Panc1 (cell line): ENCODE measurements at regions not wholly inside any gene's neighbourhood (a gene's known extent, or its start where the extent isn't known, plus 50 kb on each side); places are given as distances from the start of the nearest gene placed in this dataset.

ENCODE experiments used
- CTCF ChIP-seq: fragments of 450-650 bp; IDR thresholded peaks from 2 replicates; pipeline ENCODE4 v1.5.1; 2017; ENCODE audit warnings: mild to moderate bottlenecking
- REST ChIP-seq, 2 experiments: IDR thresholded peaks; 2 replicates each; pipeline ENCODE4 v1.6.1; 2011 to 2012; ENCODE audit warnings: low read depth in 2 of 2, control low read depth in 1 of 2, low read length in 1 of 2, mild to moderate bottlenecking in 1 of 2, moderate library complexity in 1 of 2; ENCODE audit not compliant: insufficient read depth in 1 of 2

GRCh38 chr1:112319371-112320040 lies 76.5 kb upstream of the CTTNBP2NL start:
- no peak for TF ChIP-seq CTCF
- no peak for TF ChIP-seq REST (IDR thresholded peaks at IDR 0.05; ENCODE audit: insufficient read depth in 1 of 2, low read depth in 2 of 2, low read length in 1 of 2)
